Middle frontal gyrus (tissue), 1 donor: ENCODE measurements at regions not wholly inside any gene's neighbourhood (a gene's known extent, or its start where the extent isn't known, plus 50 kb on each side); places are given as distances from the start of the nearest gene placed in this dataset.
"Not testable (repeated sequence)": the region's sequence is repeated elsewhere in the genome, so short reads cannot be mapped to it uniquely, and the experiment has no call there.

Source experiments
- DNase-seq: peaks from one replicate; pipeline ENCODE4 v3.0.0-alpha.2; 2015; ENCODE audit warnings: low spot score; ENCODE audit errors: extremely low spot score

- no peak for DNase-seq
These were observed 111.0 kb upstream of the CPHXL start for GRCh38 chr16:75837264-75837663.

GRCh38 chr16:75837681-75838080 lies 111.4 kb upstream of the CPHXL start:
- no peak for DNase-seq

GRCh38 chr16:75841517-75841916 lies 115.2 kb upstream of the CPHXL start:
- DNase-seq = no peak

GRCh38 chr16:75847172-75847571 lies 120.9 kb upstream of the CPHXL start:
- no peak for DNase-seq

GRCh38 chr16:75854152-75854551 lies 127.9 kb upstream of the CPHXL start:
- no peak for DNase-seq

- peak; percentile 68 for DNase-seq
These were observed 134.2 kb upstream of the CPHXL start for GRCh38 chr16:75860326-75861053.

GRCh38 chr16:75861311-75862097 lies 135.2 kb upstream of the CPHXL start:
- no peak for DNase-seq

- DNase-seq = no peak
These were observed 135.8 kb upstream of the CPHXL start for GRCh38 chr16:75862098-75862386.

- no peak for DNase-seq
These were observed 138.0 kb upstream of the CPHXL start for GRCh38 chr16:75864243-75864642.

- DNase-seq = no peak
These were observed 139.4 kb upstream of the CPHXL start for GRCh38 chr16:75865736-75866135.

- no peak for DNase-seq
These were observed 142.6 kb upstream of the CPHXL start for GRCh38 chr16:75868636-75869632.

GRCh38 chr16:75881280-75881679 lies 155.0 kb upstream of the CPHXL start:
- not testable (repeated sequence) for DNase-seq

- no peak for DNase-seq
These were observed 172.9 kb upstream of the CPHXL start for GRCh38 chr16:75899163-75899562.

GRCh38 chr16:75908331-75909117 lies 182.2 kb upstream of the CPHXL start:
- no peak for DNase-seq

- DNase-seq = no peak
These were observed 183.5 kb upstream of the CPHXL start for GRCh38 chr16:75909746-75910145.

- DNase-seq = no peak
These were observed 185.6 kb upstream of the CPHXL start for GRCh38 chr16:75911896-75912295.

GRCh38 chr16:75913958-75914357 lies 187.7 kb upstream of the CPHXL start:
- DNase-seq = no peak

GRCh38 chr16:75916451-75916850 lies 190.2 kb upstream of the CPHXL start:
- no peak for DNase-seq

GRCh38 chr16:75918109-75918508 lies 191.8 kb upstream of the CPHXL start:
- DNase-seq = no peak

GRCh38 chr16:75919664-75920063 lies 193.4 kb upstream of the CPHXL start:
- no peak for DNase-seq

- no peak for DNase-seq
These were observed 195.0 kb upstream of the CPHXL start for GRCh38 chr16:75921281-75921680.
